ENCODE measurements at regions not wholly inside any gene's neighbourhood (a gene's known extent, or its start where the extent isn't known, plus 50 kb on each side); places are given as distances from the start of the nearest gene placed in this dataset.

- TF ChIP-seq, protein P1, sequence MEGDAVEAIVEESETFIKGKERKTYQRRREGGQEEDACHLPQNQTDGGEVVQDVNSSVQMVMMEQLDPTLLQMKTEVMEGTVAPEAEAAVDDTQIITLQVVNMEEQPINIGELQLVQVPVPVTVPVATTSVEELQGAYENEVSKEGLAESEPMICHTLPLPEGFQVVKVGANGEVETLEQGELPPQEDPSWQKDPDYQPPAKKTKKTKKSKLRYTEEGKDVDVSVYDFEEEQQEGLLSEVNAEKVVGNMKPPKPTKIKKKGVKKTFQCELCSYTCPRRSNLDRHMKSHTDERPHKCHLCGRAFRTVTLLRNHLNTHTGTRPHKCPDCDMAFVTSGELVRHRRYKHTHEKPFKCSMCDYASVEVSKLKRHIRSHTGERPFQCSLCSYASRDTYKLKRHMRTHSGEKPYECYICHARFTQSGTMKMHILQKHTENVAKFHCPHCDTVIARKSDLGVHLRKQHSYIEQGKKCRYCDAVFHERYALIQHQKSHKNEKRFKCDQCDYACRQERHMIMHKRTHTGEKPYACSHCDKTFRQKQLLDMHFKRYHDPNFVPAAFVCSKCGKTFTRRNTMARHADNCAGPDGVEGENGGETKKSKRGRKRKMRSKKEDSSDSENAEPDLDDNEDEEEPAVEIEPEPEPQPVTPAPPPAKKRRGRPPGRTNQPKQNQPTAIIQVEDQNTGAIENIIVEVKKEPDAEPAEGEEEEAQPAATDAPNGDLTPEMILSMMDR (IDR thresholded peaks at IDR 0.05; ENCODE audit: borderline replicate concordance), result no peak
- intact Hi-C loops (cut with micrococcal nuclease), result no loop called here
- H3K27me3 ChIP-seq (ENCODE audit: low read depth), result peaks cover 73% of the 10 kb centered on the region
These were observed 119.9 kb upstream of the ATP2B2 start for GRCh38 chr3:10625323-10625722.

GRCh38 chr3:10627884-10628572 is 122.6 kb upstream of the ATP2B2 start:
- intact Hi-C loops (cut with micrococcal nuclease), result no loop called here
- Histone ChIP-seq H3K27ac (replicated peaks) (no peak overlapping the region), H3K4me1 (no peaks in the 10 kb centered on the region)

More at GRCh38 chr3:10625323-10625722, 119.9 kb upstream of the ATP2B2 start:
- Histone ChIP-seq H3K4me3 (no peak overlapping the region), H3K36me3 (no peaks in the 10 kb centered on the region), H3K27ac (replicated peaks) (no peak overlapping the region), H3K9me3 (replicated peaks) (no peaks in the 10 kb centered on the region), H3K4me1 (no peaks in the 10 kb centered on the region)
- DNase-seq, result no peak

DNA sequence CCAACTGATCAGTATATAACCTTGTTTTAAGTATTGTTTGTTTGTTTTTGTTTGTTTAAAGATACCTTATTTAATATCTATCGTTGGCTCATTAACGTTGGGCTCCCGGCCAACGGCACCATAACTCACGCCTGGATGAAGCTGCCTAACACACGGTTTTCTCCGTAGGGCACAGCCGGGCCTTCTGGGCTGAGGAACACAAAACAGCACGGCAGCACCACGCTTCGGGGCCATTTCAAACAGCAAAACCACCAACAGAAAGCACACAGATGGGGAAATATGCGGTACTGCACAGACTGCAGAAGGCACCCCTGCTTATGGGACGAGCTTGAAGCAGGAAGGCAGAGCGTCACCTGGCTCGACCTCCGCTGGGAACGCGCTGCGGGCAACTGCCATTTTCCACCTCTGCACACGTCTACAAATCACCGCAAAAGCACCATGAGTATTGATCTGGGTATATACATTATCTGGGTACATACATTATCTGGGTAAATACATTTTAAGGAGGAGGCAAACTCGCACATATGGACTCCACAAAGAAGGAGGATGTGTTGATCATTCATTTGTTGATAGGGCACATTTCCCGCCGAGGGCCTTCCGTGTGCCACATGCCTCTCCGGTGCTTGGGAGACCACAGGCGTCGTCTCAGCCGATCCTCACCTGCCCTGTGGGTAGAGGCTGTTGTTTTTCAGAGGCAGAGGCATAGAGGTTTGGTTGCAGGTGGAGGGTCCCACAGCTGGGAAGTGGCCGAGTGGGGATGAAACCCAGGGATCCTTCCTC is 123.7 kb upstream of the ATP2B2 start:
- no peaks in the 10 kb centered on the region for H3K9me3 ChIP-seq (replicated peaks)
- no peak overlapping the region for H3K4me3 ChIP-seq

More at GRCh38 chr3:10627884-10628572, 122.6 kb upstream of the ATP2B2 start:
- Histone ChIP-seq H3K36me3 (no peaks in the 10 kb centered on the region), H3K9me3 (replicated peaks) (no peaks in the 10 kb centered on the region), H3K4me3 (no peak overlapping the region), H3K27me3 (ENCODE audit: low read depth) (peaks cover 64% of the 10 kb centered on the region)
- TF ChIP-seq, protein P1 (IDR thresholded peaks at IDR 0.05; ENCODE audit: borderline replicate concordance), result no peak
- no peak for DNase-seq

DNA sequence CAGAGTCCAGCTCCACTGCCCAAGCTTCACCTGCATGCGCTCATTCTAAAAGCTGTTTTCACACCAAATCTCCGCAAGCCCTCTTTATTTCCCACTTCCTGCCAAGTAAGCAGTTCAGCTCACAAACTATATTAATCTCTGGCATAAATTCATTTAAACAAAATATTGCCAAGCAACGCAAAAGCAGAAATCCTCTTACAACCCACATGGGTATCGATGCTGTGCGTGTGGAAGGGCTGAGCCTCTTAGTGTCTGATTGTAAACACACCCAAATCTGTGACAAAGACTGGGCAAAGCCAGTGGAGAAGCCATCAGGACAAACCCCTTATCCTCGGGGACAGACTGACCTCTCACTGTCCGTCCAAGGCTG is 124.3 kb upstream of the ATP2B2 start:
- DNase-seq, result no peak

More for the DNA sequence above, 123.7 kb upstream of the ATP2B2 start:
- H3K27ac ChIP-seq (replicated peaks), result no peak overlapping the region
- TF ChIP-seq, protein P1 (IDR thresholded peaks at IDR 0.05; ENCODE audit: borderline replicate concordance), result no peak
- H3K4me1 ChIP-seq, result no peaks in the 10 kb centered on the region
- H3K27me3 ChIP-seq (ENCODE audit: low read depth), result peaks cover 64% of the 10 kb centered on the region
- intact Hi-C loops (cut with micrococcal nuclease), result no loop called here
- no peak for DNase-seq
- no peaks in the 10 kb centered on the region for H3K36me3 ChIP-seq

GRCh38 chr3:10631224-10631623 is 125.8 kb upstream of the ATP2B2 start:
- TF ChIP-seq, protein P1 (IDR thresholded peaks at IDR 0.05; ENCODE audit: borderline replicate concordance), result no peak
- intact Hi-C loops (cut with micrococcal nuclease), result no loop called here
- Histone ChIP-seq H3K27ac (replicated peaks) (no peak overlapping the region), H3K4me3 (no peak overlapping the region), H3K4me1 (no peaks in the 10 kb centered on the region), H3K27me3 (ENCODE audit: low read depth) (peaks cover 53% of the 10 kb centered on the region), H3K9me3 (replicated peaks) (no peaks in the 10 kb centered on the region), H3K36me3 (no peaks in the 10 kb centered on the region)
- DNase-seq, result no peak

More for the DNA sequence above, 124.3 kb upstream of the ATP2B2 start:
- no peak overlapping the region for H3K27ac ChIP-seq (replicated peaks)
- H3K27me3 ChIP-seq (ENCODE audit: low read depth), result peaks cover 64% of the 10 kb centered on the region
- no peak overlapping the region for H3K4me3 ChIP-seq
- H3K9me3 ChIP-seq (replicated peaks), result no peaks in the 10 kb centered on the region
- no peaks in the 10 kb centered on the region for H3K4me1 ChIP-seq
- intact Hi-C loops (cut with micrococcal nuclease), result no loop called here
- TF ChIP-seq, protein P1 (IDR thresholded peaks at IDR 0.05; ENCODE audit: borderline replicate concordance), result no peak
- no peaks in the 10 kb centered on the region for H3K36me3 ChIP-seq
